Transverse colon (tissue), 4 donors: ENCODE measurements at regions not wholly inside any gene's neighbourhood (a gene's known extent, or its start where the extent isn't known, plus 50 kb on each side); places are given as distances from the start of the nearest gene placed in this dataset.

Experiments
- EP300 ChIP-seq: sonication (generic); formaldehyde crosslinking; IDR thresholded peaks from one replicate; pipeline ENCODE4 v1.6.1; 2017; ENCODE audit warnings: antibody characterized with exemption, low read depth
- POLR2A ChIP-seq: fragments of 450-650 bp; IDR thresholded peaks from one replicate; pipeline ENCODE4 v1.6.1; 2016; ENCODE audit warnings: antibody characterized with exemption, mild to moderate bottlenecking, moderate library complexity
- POLR2AphosphoS5 ChIP-seq, 3 donors: sonication (generic); formaldehyde crosslinking; IDR thresholded peaks; one replicate each; pipeline ENCODE4 v1.6.1; 2016; ENCODE audit warnings: antibody characterized with exemption in 3 of 3
- TF ChIP-seq, protein P1 (sequence below), 5 experiments: fragments of 200-600 bp in 3 of 5; fragments of 450-650 bp in 2 of 5; sonication (generic) in 3 of 5; IDR thresholded peaks; 1 replicate in 2 of 5; 2 replicates in 3 of 5; pipeline ENCODE4 v1.5.1; 2016 to 2017; ENCODE audit warnings: antibody characterized with exemption in 5 of 5, inconsistent platforms in 3 of 5, mild to moderate bottlenecking in 2 of 5, moderate library complexity in 1 of 5

DNA sequence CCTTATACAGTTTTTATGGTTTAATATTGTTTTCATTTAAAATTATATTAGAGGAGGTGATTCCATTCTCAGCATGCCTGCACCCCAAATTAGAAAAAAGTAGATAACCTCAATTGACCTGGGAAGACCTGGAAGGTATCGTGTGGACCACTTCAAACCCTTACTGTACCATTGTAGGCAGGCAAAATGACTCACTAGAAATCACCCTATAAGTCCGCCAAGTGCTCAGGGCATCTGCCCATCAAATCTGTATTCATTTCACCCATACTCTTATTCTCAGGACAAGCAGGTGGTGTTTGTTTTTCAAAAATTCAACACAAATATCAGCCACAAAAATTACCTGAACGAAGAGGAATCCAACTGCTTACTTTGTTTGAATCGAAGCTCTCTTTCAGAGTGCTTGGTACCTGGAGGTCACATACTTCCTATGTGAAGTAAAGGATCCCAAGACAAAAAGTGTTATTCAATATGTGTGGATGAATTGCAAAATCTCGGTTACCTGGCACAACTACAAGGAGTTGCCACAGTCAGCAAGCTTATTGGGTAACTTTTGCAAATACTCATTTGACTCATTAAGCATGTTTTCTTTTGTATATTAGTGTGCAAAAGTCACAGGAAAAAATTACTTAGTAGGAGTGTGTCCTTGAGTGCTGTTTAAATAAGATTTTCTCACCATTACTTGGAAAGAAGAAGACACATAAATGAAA is 216.2 kb downstream of the ENC1 start:
- TF ChIP-seq EP300, result no peak
- TF ChIP-seq, protein P1, sequence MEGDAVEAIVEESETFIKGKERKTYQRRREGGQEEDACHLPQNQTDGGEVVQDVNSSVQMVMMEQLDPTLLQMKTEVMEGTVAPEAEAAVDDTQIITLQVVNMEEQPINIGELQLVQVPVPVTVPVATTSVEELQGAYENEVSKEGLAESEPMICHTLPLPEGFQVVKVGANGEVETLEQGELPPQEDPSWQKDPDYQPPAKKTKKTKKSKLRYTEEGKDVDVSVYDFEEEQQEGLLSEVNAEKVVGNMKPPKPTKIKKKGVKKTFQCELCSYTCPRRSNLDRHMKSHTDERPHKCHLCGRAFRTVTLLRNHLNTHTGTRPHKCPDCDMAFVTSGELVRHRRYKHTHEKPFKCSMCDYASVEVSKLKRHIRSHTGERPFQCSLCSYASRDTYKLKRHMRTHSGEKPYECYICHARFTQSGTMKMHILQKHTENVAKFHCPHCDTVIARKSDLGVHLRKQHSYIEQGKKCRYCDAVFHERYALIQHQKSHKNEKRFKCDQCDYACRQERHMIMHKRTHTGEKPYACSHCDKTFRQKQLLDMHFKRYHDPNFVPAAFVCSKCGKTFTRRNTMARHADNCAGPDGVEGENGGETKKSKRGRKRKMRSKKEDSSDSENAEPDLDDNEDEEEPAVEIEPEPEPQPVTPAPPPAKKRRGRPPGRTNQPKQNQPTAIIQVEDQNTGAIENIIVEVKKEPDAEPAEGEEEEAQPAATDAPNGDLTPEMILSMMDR (IDR thresholded peaks at IDR 0.05), result no peak
- no peak for TF ChIP-seq POLR2A
- no peak for TF ChIP-seq POLR2AphosphoS5 (IDR thresholded peaks at IDR 0.05)
